NCI-H82 (cell line): ENCODE measurements at regions not wholly inside any gene's neighbourhood (a gene's known extent, or its start where the extent isn't known, plus 50 kb on each side); places are given as distances from the start of the nearest gene placed in this dataset.
"Not testable (repeated sequence)": the region's sequence is repeated elsewhere in the genome, so short reads cannot be mapped to it uniquely, and the experiment has no call there.

Source experiments
- DNase-seq: peaks from one replicate; lab custom pipeline; 2025; lab: John Stamatoyannopoulos, UW

DNA sequence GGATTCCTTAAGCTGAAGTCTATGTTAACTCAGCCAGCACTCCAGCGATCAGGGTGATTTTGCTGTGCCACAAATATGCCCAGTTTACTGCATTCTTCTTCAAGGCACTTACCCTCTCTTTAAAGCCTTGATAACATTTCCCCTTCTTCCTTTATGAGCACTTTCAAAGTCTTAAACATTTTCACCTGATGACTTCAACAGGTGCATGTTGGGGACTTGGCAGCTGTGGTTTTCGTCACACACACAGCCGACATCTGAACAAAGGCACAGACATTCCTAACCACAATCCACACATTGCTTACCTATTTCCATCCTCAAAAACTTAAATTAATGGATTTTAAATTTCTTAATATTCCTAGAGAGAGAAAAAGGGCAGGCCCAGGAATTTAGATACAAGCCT lies 331.5 kb downstream of the CRPPA start:
- DNase-seq = no peak

DNA sequence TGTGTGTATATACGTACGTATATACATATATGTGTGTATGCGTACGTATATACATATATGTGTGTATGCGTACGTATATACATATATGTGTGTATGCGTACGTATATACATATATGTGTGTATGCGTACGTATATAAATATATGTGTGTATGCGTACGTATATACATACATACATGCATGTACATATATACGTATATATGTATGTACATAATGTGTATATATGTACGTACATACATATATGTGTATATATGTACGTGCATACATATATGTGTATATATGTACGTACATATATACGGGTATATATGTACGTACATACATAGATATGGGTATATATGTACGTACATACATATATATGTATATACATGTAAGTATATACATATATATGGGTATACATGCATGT lies 332.1 kb downstream of the CRPPA start:
- no peak for DNase-seq

DNA sequence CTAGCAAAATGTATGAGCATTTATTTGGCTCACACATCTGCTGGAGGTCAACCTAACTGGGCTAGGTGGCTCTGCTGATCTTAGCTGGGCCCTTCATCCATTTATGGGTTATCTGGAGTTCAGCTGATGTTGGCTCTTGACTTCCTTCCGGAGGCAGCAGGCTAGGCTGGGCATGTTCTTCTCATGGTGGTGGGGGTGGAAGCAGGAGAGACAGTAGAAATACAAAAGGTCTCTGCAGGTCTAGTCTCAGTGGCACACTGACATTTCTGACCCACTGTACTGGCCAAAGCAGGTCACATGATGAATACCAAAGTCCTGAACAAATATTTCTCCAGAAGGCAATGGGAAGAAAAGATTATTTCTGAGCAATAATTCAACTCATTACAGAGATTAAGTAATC lies 334.6 kb downstream of the CRPPA start:
- no peak for DNase-seq

DNA sequence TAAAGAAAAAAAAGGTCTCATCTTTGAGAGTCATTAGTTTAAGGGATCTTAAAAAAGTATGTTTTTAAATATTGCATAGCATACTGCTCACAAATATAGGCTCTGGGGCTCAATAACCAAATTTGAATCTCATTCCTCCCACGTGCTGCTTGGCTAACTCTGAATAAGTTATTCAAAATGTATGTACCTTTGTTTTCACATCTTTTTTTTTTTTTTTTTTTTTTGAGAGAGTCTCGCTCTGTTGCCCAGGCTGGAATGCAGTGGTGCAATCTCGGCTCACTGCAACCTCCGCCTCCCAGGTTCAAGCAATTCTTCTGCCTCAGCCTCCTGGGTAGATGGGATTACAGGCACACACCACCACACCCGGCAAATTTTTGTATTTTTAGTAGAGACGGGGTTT lies 335.6 kb downstream of the CRPPA start:
- not testable (repeated sequence) for DNase-seq

DNA sequence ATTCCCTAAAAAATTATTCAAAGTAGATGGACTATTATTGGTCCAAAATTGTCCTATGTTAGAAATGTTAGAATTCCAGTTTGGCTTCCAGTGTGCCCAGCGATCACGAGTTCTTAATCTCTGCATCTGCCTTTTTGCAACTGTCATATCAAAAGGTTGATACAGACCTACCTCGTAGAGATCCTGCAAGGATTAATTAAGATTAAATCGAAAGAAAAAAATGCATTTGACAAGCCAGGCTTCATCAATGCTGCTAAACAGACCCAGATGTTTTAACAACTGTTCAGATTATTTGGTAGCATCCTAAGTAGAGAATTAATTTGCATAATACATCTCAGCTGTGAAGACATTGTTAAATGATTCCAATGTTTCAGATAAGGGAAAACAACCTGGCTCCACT lies 336.5 kb downstream of the CRPPA start:
- DNase-seq = no peak

DNA sequence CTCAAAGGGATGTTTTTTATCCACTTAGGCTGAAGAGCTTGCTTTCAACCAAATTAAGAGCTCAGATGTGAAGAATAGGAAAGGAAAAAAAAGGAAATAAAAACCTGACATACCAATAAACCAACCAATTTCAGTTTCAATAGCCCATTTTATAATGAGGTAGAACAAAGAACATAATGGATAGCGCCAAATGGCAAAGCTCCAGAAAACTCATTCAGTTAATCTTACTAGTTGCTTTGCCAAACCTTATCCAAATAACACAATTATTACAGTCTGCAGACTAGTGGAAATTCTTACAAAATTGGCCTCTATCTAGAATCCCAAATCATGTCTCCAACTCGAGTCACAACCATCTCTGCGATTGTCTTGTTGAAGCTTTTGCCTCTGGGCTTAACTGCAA lies 337.0 kb downstream of the CRPPA start:
- DNase-seq = no peak

DNA sequence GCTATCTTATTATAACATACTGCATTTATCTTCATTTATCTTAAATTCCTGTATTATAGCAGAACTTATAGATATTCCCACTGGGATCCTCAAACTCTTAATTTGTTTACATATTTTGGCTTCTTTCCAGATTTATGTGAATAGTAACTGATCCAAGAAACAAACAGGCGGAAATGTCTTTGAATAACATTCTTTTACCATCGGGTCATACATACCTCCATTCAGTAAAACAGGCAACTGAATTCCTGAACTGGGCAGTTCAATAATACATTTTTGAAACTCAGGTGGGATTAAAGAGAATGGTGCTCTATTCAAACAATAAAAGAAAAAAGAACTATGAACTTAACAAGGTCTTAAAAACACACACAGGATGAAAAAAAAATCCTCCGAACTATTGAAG lies 337.4 kb downstream of the CRPPA start:
- DNase-seq = no peak

DNA sequence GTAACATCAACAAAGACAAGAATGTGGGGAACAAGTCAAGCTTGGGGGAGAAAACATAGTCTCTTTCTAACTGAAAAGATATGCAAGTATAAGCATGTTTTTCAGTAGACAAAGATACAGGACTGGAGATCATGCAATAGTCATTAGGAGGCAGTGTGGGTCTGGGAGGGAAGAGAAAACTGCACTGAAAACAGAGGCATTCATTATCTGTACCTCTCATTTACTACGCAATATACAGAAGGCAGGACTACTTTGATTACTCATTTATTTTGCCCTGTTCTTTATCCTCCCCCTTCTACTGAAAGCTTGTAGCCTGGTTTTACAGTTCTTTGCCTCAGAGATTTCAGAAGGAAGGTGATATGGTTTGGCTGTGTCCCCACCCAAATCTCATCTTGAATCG lies 341.2 kb downstream of the CRPPA start:
- DNase-seq = no peak

DNA sequence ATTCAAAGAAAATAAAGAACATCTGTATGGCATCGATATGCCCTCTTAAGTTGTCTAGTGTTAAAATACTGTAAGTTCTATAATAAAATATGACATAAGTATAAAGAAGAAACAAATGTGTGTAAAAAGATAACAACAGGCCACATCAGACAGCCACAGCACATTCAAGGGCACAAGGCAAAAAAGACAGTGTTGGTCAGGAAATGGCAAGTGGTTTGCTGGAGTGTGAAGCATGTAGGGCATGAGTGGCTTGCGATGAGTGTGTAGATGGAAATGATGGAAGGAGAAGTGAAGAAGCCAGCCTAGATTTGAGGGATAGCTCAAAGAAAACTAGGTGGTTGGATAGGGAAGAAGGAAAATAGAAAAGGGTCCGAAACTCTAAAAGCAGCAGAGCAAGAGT lies 341.6 kb downstream of the CRPPA start:
- DNase-seq = no peak

DNA sequence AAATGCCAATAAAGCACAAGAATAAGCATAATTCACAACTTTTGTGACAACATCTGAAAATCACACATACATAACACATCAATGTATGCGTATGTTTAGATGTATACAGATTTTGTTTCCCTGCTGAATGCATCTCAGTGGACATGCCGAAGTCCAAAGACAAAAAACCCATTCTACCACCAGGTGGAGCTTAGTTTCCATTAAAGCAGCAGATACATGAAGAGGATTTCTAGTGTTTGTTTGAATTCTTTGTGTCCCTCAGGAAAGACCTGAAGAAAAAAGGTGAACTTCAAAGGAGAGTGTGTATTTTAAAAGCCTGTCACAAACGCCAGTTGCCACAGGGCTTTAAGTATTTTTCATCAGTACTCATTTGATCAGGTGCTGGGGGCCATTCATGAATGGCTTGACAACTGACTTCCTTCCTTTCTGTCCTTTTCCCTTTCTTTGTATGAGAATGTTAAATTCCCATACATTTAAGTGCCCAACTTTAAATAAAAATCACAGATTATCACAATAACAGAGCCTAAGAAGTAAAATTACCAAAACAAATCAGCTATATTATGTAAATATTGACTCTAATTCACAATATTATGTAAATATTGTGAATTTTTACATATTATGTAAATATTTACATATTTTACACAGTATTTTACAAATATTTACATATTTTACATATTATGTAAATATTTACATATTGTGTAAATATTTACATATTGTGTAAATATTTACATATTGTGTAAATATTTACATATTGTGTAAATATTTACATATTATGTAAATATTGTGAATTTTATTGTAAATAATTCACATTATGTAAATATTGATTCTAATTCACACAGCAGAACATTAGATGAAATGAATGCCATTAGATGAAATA lies 343.0 kb downstream of the CRPPA start:
- DNase-seq = peak; percentile 83

DNA sequence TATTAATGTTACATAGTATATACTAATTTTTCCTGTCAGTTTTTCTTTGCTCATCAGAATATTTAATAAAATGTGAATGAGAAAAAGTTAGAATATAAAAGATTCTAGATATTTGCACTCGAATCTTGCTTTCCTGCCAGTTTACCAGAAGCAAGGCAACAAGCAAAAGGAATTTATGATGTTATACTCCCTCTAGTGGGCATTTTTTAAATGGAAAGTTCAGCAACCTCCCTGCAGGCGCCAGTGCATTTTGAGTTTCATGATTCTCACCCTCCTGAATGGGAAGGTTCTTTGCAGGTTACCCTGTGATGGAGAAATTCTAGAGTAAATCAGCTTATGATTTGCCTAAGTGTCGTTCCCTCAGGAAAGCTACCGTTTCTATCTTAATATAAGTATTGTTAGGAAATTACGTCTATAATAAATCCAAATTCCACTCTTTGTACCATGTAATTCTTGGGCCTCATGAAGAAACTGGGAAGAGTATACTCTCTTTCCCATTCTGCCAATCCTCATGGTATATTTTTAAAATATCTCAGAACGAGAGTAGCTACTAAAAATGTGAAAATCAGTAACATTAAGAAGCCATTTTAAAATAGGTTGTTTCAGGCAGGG lies 350.0 kb downstream of the CRPPA start:
- DNase-seq = peak; percentile 85

DNA sequence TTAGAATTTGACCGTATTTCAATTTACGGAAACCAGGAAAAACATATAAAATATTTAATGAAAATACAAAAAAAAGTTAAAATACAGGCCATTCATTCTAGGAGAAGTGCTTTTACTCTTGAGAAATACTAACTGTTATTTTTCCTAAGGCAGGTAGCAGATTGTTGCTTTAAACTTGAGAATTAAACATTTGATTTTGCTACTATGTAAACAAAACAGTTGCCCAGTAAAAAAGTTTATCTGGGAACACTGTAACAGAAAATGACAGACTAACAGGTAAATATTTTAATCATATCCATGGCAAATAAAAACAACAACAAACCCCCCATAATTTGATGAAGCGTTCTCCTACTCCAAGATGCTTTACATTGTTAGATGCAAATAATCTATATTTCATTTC lies 350.5 kb downstream of the CRPPA start:
- no peak for DNase-seq

DNA sequence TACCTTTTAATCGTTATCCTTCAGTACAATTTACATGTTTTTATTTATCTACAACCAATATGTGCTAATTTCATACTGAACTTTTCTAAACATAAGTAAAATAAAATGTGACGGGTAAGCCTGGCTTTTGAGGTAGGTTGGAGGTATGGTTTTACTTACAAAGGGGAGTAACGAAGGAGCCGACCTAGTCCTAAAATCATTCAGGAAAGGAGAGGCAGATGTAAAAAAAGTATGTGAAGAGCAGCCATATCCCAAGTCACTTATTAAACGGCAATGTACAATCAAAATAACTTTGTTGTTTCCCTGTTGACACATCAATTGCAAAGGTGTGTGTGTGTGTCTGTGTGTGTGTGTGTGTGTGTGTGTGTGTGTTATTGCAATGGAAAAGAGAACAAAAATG lies 351.3 kb downstream of the CRPPA start:
- DNase-seq = no peak

DNA sequence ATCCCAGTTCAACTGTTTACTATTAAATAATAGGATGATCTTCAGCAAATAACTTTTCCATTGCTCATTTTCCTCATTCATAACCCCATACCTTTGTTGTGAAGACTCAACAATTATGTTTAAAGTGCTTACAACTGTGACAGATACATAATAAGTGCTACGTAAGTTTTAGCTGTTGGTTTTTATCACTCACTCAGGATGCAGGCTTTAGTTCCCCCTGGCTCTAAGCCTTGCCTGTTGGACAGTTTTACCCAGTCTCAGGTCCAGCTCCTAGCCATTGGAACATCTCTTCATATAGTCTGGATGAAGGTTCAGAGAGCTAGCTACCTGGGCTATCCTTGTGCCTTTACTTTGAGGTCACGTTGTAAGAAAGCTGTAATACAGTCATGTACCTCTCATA lies 353.2 kb downstream of the CRPPA start:
- no peak for DNase-seq

DNA sequence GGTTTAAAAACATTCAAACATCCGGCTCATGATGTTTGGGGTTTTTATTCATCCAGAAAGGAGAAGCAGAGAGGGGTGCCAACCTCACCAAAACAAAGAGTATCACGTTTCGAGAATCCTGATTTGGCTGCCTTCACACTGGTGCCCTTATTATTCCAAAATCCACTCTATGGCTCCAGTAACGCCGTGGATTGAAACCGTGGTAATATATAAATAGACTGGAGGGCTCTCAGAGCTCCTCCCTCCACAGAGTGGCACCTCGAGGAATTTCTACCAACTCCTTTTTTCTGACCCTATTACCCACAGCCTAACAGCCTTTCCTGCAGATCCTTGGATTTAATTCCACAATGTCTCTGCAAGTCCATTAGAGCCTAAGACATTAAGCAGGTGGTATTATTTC lies 353.6 kb downstream of the CRPPA start:
- peak; percentile 51 for DNase-seq

DNA sequence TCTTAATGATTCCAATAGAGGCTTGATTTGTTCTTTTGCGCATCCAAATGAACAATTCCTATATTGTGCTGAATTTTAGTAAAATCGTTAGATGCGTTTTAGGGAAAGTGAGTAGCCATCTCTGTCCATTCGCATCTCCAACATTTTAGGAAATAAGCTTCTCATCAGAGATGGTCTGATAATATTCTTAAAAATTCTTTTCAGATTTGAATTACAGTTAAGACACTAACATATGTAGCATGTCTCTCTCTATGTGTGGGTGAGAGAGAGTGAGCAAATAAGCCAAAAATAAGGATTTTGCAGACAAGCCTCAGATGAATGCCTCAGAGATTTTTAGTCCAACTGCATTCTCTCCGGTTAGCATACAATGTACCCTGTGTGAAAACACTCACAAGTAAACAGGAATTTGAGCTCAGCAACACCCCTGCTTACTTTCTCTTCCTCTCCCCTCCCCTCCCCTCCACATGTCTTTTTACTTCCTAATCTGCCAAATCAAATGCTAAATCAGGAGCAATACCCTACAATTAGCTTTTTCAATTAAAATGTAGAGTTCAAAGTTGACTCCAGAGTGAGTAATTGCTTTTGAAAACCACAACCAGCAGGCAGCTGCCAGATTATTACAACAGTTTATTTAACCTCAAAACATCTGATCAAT lies 354.4 kb downstream of the CRPPA start:
- no peak for DNase-seq

DNA sequence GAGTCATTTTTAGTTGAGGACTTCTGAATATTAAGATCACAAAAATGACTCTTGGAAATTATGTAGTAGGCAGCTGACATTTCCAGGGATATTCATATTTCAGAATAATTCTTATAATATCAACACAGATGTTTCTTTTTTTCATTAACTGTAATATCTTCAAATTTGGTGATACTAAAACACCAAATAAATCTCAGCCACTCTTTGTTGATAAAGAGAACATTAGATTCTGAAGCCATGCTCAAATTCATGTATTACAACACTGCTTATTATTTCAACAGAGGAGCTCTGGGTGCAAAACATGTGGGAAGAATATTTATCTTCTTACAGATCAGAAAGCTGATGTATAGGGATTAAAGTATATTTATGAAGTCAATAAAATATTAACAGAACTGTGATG lies 355.4 kb downstream of the CRPPA start:
- no peak for DNase-seq

DNA sequence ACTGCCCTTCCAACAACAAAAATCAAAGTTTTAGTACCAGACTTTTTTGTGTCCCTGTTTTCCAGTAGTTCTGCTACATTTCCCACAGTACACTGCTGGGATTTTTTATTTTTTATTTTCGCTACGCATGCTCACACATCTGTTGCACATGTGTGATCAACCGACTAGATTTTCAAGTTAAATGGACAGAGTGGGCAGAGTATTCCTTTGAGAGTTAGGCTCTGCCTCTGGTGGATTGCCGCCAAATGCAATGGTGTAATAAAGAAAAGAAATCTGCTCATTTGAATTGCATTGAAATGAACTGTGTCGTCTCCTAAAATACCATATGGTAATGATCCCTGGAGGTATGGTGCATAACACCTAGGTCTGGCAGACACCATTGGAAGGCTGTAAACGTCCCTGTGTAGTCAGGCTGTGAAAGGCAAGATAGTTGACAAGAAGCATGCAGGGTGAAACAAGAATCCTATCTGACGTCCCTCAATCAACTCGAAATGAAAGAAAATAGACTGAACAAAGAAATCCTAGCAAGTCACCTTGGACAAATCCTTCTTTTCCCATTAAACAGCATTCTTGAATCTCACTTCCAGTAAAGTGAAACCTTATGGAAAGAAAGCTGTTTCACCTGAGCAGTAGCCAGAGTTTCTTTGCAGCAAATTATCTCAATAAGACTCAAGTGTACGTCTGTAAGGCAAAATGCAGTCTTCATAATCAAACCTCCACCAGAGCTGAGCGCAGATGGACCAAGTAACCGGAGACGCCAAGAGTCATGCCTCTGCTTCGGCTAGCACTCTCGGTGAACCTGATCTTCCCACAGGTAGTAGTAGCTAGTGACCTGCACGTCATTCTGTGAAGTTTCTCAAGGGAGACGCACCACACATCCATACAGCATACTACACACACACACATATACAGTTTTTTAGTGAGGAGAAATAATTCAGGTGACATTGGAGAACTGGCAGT lies 357.3 kb downstream of the CRPPA start:
- DNase-seq = no peak

DNA sequence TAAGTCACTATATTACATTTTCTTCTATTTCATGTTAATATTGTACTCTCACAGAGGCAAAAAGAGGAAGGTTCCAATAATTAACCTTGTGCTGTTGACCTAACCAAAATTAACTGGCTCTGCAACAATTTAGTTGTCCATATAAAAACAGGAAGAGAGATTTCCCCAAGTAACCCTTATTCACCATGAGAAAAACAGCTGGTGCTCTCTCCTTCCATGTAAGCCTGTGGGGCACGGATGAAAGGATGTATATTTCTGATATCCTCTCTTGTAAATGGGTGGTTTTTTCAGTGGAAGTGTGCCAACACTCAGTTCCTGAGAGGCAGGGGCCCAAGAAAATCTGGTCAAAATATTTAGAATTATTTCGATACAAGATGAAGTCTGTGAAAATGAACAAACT lies 358.1 kb downstream of the CRPPA start:
- DNase-seq = no peak

DNA sequence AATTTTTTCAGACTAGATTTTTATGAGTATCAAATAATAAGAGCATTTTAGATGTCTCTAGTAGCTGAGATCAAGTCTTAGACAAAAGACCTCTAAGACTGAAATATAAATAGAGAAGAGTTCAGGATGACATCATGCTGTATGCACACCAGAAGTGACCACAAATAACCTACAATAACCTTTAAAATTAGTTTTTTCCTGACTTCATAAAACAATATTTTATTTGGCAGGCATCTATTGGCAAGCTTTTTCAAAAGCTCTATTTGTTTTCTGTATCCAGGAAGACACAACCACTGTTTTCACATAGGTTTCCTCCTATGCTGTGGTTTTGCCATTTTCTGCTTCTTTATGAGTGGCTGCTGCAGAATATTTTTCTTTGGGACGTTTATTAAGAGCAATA lies 359.1 kb downstream of the CRPPA start:
- DNase-seq = no peak

DNA sequence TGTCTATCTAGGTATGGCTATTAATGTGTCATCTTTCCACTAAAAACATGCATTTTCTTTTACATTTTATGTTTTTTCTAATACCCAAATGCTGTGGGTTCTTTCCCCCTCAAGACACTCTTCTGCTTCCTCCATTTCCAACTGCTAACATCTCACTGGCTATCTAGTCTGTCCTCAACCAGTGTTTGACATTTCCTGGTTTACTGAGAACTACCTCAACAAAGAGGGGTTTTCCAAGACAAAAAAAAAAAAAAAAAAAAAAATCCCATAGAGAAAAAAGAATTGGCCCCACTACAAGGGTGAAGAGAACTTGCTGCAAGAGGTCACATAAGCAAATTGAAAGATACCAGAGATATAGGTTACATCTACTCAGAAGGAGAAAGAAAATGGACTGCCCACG lies 359.7 kb downstream of the CRPPA start:
- no peak for DNase-seq

DNA sequence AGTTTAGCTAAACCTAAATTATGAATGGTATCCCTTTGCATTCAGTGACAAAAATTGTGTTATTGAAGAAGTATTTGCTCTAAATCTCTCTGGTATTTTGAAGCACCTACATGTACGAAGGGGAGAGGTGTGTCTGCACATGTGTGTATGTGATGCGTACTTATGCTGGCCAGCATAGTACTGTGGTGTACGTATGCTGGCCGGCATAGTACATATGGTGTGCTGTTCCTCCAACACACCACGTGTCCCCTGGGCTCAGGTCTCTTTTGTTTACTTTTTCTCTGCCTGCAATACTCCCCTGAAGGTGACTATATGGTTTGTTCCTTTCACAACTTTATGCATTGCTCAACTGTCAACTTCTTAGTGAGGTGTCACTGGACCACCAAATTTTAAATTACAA lies 360.3 kb downstream of the CRPPA start:
- no peak for DNase-seq
